8988T (cell line): ENCODE measurements at regions not wholly inside any gene's neighbourhood (a gene's known extent, or its start where the extent isn't known, plus 50 kb on each side); places are given as distances from the start of the nearest gene placed in this dataset.

ENCODE experiments used
- DNase-seq: peaks from one replicate; pipeline ENCODE4 v3.0.0; 2011

GRCh38 chr2:64196963-64197362, 52.7 kb upstream of the PELI1 start:
- no peak for DNase-seq

- no peak for DNase-seq
Measured at GRCh38 chr2:64201151-64201550, 56.9 kb upstream of the PELI1 start.

- DNase-seq: no peak
Measured at GRCh38 chr2:64202206-64202845, 58.1 kb upstream of the PELI1 start.

GRCh38 chr2:64203131-64203857, 59.1 kb upstream of the PELI1 start:
- DNase-seq: no peak

GRCh38 chr2:64203858-64204632, 59.8 kb upstream of the PELI1 start:
- DNase-seq: no peak

GRCh38 chr2:64204703-64205102, 60.5 kb upstream of the PELI1 start:
- no peak for DNase-seq

GRCh38 chr2:64205415-64205814, 61.2 kb upstream of the PELI1 start:
- no peak for DNase-seq

GRCh38 chr2:64207573-64207972, 63.4 kb upstream of the PELI1 start:
- DNase-seq: no peak

- no peak for DNase-seq
Measured at GRCh38 chr2:64210816-64211215, 66.6 kb upstream of the PELI1 start.

GRCh38 chr2:64211276-64211921, 67.2 kb upstream of the PELI1 start:
- DNase-seq: no peak

GRCh38 chr2:64212346-64212745, 68.1 kb upstream of the PELI1 start:
- DNase-seq: no peak

GRCh38 chr2:64212801-64213321, 68.6 kb upstream of the PELI1 start:
- no peak for DNase-seq

GRCh38 chr2:64213532-64214275, 69.5 kb upstream of the PELI1 start:
- no peak for DNase-seq

- DNase-seq: no peak
Measured at GRCh38 chr2:64214281-64215115, 70.3 kb upstream of the PELI1 start.

- DNase-seq: no peak
Measured at GRCh38 chr2:64217198-64217869, 73.1 kb upstream of the PELI1 start.

- DNase-seq: no peak
Measured at GRCh38 chr2:64218137-64218802, 74.0 kb upstream of the PELI1 start.

- DNase-seq: no peak
Measured at GRCh38 chr2:64219149-64219548, 74.9 kb upstream of the PELI1 start.

- DNase-seq: no peak
Measured at GRCh38 chr2:64220265-64220664, 76.0 kb upstream of the PELI1 start.

- no peak for DNase-seq
Measured at GRCh38 chr2:64220894-64221617, 76.8 kb upstream of the PELI1 start.

- no peak for DNase-seq
Measured at GRCh38 chr2:64221935-64222334, 77.7 kb upstream of the PELI1 start.
